HG03039 (cell line): ENCODE measurements at regions not wholly inside any gene's neighbourhood (a gene's known extent, or its start where the extent isn't known, plus 50 kb on each side); places are given as distances from the start of the nearest gene placed in this dataset.

Experiments used
- ATAC-seq: cut with Tn5 transposase; IDR thresholded peaks from one replicate; pipeline ENCODE4 v1.9.1; 2021; ENCODE audit warnings: mild to moderate bottlenecking, moderate library complexity; ENCODE audit not compliant: unreplicated experiment

- ATAC-seq = no peak
Observed at GRCh38 chr2:7905756-7906155, 776.1 kb upstream of the ID2 start.

DNA sequence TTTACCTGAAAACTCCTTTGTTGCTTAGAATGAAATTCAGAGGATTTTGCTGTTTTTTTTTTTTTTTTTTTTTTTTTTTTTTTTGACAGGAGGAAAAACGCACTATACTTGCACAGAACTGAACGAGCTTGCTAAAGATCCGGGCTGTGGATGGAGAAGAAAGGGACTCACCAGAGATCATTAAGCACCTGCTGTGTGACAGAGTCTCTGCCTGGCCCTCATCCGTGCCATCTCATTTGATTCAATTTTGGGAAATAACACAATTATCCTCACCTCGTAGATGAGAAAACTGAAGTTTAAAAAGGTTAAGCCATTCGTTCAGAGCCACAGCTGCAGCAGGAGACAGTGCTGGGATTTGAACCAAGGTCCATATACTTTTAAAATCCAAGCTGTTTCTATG lies 775.4 kb upstream of the ID2 start:
- ATAC-seq = no peak

DNA sequence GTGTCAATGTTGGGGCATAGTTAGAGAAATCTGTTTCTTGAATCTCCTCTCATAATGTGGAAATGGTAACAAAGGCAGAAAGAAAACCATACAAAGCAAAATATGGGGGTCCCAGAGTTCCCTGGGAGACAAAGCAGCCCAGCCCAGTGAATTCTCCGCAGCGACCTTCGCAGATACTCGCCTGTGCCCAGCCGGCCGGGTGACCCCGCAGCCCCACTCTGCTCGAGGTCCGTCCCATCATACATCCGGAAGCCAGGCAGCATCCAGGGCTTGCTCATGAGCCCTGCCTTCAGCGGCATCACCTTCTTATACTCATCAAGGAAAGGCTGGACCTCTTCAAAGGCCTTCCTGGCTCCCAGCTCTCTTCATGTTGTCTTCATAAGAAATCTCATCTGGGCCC lies 774.8 kb upstream of the ID2 start:
- ATAC-seq = no peak

DNA sequence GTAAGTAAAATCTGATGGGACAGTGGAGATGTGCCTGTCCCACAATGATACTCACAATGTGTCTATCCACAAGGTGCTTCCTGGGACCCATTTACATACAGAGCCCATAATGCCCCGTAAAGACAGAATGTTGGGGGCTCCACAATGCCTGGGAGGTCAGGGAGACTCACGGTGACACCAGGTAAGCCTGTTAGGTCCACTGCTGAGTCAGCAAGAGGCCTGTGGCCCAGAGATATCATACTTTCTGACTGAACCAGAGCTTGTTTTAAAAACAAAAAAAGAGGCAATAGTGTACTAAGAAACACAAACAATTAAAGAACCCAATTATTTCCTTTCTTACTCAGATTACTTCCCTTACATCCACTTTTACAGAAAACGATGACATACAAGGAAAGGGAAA lies 771.1 kb upstream of the ID2 start:
- no peak for ATAC-seq

DNA sequence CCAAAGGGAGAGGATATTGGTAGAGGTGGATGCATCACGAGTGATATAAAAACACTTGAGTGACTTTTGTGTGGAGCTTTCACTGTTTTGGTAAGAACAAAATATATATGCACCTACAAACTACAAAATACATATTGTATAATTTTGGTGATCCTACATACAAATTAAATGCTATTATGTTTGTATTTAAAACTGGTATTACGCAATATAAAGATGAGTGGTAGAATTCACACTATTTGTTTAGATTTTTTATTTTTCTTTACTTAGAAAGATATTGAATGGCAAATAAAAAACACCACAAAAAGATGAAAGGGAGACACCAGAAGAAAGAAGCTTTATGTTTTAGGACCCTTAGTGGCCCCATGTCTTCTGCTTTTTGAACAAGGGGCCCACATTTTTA lies 770.7 kb upstream of the ID2 start:
- no peak for ATAC-seq

DNA sequence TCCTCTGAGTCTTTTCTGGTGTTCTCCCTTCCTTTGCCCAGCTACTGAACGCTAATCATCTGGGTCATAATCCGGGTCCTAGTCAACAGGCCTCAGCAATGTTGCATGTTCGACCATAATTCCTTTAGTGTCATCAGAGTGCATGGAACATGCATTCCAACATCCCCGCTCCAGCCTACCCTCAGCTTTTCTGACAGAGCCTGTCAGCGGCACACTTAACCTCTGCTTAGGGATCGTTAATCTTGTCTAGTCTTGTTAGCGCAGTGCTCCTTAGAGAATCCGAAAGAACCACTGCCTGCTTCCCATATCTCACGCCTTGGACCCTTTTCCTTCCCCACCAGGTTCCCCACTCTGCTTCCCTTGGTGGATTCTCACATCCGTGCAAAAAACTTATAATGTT lies 767.9 kb upstream of the ID2 start:
- no peak for ATAC-seq

GRCh38 chr2:7915302-7916091 lies 766.4 kb upstream of the ID2 start:
- ATAC-seq = no peak

DNA sequence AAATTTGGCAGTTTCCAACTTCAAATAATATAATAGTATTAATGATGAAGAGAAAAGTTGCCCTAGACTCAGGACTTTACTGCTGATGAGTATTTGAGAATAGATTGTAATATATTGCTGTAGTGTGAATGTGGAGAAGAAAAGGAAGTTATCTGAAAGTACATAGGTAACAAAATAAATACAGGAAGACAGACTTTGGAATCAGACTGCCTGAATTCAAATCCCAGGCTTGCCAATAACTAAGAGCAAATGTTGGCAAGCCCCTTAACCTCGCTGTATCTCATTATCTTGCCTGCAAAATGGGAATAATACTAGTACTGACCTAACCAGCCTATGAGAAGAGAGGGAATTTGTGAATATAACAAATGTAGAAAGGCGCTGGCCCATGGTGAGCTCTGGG lies 765.2 kb upstream of the ID2 start:
- ATAC-seq = no peak

GRCh38 chr2:7919510-7919909 lies 762.3 kb upstream of the ID2 start:
- no peak for ATAC-seq

- ATAC-seq = no peak
Observed at GRCh38 chr2:7924023-7924762, 757.7 kb upstream of the ID2 start.

DNA sequence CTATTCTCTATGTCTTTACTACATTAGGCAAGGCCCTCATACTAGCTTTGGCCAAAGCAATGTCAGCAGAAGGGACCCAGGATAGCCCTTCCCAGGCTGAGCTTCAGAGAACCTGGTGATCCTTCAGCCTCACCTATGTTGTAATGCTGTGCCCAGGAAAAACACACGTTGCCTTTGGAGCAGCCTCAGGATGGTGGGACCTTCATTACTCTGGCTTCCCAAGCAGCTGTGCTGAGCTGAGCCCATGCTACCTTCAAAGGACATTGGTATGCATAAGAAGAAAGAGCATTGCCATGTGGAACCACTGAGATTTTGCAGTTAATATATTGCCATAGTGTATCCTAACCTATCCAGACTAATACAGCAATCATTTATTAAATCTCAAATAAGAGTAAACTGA lies 756.4 kb upstream of the ID2 start:
- no peak for ATAC-seq

- ATAC-seq = no peak
Observed at GRCh38 chr2:7927691-7928090, 754.2 kb upstream of the ID2 start.

- no peak for ATAC-seq
Observed at GRCh38 chr2:7929281-7929680, 752.6 kb upstream of the ID2 start.

DNA sequence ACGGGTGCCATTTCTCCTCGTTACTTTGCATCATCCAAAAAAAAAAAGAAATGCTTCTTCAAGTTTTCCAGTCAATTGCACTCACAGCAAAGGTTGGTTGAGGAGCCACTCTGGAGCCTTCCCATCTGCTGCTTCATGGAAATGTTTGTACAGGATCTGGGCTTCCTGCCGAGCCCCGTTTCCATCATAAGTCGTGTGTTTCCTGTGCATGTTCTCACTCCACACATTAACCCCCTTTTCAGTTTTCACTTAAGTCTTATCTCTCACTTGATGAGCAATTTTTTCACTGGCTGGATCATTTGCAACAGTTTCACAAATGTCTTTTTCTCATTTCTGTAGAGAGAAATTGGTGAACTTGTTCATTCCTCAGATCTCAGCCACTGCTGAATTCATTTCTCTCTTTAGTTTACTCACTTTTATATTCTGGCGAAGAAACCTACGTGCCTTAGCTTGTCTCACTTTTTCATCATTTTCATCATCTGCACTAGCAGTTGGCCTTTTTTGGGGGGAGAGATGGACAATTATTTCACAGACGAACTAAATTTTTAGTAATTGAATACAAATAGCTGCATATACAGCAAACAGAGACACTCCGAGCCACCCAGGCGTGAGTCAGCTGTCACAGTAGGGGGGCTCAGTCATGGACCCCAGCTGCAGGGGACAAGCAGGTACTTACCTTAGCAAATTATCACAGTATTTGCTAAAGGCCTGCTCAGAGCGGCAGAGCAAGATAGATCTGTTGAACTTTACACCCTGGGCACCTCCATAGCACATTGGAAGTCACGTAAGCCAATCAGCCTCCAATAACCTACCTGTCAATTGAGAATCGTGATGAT lies 750.8 kb upstream of the ID2 start:
- ATAC-seq = no peak

- ATAC-seq = no peak
Observed at GRCh38 chr2:7931808-7932207, 750.0 kb upstream of the ID2 start.

DNA sequence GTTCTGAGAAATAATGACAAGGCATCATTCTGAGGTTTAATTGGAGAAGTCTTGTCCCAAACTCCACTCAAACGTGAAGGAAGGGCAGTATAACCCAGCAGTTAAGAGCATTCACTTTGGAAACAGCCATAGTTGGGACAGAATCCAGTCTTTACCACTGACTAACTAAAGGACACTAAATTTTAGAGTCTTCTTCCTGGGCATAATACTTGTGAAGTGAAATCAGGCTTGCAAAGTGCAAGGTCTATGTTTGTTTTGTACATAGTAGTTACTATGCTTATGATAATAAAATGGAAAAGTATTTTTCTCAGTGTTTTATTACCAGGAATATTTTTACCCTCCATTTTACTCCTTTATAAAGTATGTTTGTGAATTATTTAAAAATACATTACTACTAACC lies 748.2 kb upstream of the ID2 start:
- ATAC-seq = no peak

DNA sequence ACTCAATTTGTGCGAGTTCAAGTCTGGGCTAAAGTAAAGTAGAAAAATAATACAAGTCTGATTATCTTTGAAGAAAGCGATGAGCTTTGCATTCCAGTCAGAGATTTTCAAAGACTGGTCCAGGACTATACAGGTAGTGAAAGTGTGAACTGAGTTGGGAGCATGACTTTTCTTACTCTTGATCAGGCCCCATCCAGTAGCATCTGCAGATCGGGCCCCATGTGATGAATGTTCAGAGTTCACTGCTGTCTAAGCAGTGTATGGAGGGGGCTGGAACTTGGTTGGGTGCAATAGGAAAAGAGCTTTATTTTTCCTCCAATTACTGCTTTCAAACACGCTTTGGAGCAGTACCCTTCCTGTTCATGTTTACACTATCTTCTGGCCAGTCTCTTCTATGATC lies 747.4 kb upstream of the ID2 start:
- ATAC-seq = no peak

- no peak for ATAC-seq
Observed at GRCh38 chr2:7937082-7937481, 744.8 kb upstream of the ID2 start.

DNA sequence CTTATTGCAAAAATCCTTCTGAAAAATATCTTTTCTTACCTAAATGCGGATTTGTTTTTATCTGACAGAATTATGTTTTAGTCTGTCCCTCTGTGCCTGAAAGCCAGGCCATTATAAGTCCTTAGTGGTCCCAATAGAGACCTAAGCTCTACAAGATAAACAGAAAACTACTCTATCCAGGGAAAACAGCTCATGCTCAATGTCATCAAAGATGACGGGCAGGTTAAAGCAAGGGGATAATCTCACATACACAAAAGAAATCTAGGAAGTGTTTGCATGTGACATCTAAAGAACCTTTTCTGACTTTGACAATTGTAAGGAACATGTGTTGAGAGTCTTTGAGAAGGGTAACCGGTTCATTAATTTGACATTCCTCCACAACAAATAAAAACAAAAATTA lies 741.1 kb upstream of the ID2 start:
- ATAC-seq = no peak

DNA sequence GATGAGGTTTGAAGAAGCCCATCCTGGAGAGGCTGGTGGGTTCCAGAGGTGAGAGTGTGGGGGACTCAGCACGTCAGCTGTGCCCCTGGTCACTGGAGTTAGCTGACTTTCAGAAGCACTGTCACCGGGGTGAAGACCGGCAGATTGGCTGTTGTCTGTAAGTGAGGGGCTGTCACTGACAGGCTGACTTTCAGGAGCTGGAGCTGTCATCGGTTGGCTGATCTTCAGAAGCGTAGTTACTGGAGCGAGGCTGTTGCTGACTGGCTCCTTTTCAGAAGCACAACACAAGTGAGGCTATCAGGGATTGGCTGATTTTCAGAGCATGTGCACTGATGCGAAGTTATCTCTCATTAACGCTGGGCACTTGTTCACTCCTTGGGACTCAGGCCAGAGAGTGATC lies 738.4 kb upstream of the ID2 start:
- no peak for ATAC-seq

DNA sequence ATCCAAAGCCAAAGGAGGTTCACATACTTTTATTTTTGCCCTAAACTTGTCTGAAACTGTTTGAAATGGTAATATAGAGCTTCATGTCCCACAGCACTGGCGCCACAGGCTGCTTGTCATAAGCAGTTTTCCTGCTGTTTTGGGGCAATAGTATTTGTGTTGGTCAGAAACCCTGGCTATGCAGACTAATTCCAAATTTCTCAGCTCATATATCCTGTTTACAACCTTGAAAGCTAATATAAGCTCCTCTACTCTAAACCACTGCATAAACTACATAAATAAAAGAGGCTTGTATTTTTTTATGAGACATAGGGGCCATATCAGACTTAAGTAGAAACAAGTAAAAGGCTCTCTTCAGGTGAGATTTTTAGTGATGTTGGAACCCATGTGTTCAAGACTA lies 736.8 kb upstream of the ID2 start:
- ATAC-seq = no peak
